Natural killer cell (primary cell): ENCODE measurements at regions not wholly inside any gene's neighbourhood (a gene's known extent, or its start where the extent isn't known, plus 50 kb on each side); places are given as distances from the start of the nearest gene placed in this dataset.

Experiments used
- ATAC-seq, 3 donors: fragments of 150-1000 bp in 2 of 3; fragments of 200-7000 bp in 1 of 3; cut with Tn5 transposase; 1 replicate in 1 of 3; 2 replicates in 2 of 3; pipeline ENCODE4 v1.10.0; 2021; ENCODE audit warnings: mild to moderate bottlenecking in 2 of 3, moderate library complexity in 2 of 3
- DNase-seq, 2 donors: peaks; one replicate each; pipeline versions ENCODE4 v3.0.0 to v3.0.0-alpha.2; 2013 to 2021; ENCODE audit warnings: mixed read lengths in 1 of 2
- H3K27ac ChIP-seq: one replicate; pipeline ENCODE4 v1.5.1; 2013; ENCODE audit warnings: mild to moderate bottlenecking, low read length
- H3K27me3 ChIP-seq: one replicate; pipeline ENCODE4 v1.6.1; 2013; ENCODE audit warnings: low read length; ENCODE audit not compliant: control insufficient read depth, insufficient read depth
- H3K36me3 ChIP-seq: one replicate; pipeline ENCODE4 v1.6.1; 2013; ENCODE audit warnings: low read length; ENCODE audit not compliant: control insufficient read depth, insufficient read depth
- H3K4me1 ChIP-seq: one replicate; pipeline ENCODE4 v1.6.1; 2013; ENCODE audit warnings: low read length; ENCODE audit not compliant: control insufficient read depth, insufficient read depth
- H3K4me3 ChIP-seq: one replicate; pipeline ENCODE4 v1.5.1; 2013; ENCODE audit warnings: low read length
- H3K9me3 ChIP-seq: one replicate; pipeline ENCODE4 v1.6.1; 2013; ENCODE audit warnings: low read length; ENCODE audit not compliant: control insufficient read depth, insufficient read depth
- H3K27ac Mint-ChIP-seq, 2 donors: one replicate each; pipeline ENCODE4 v1.8.0; 2022; ENCODE audit warnings: mild to moderate bottlenecking in 2 of 2, mixed read lengths in 2 of 2, moderate library complexity in 1 of 2
- H3K27me3 Mint-ChIP-seq, 2 donors: one replicate each; pipeline ENCODE4 v1.8.0; 2022; ENCODE audit warnings: low read depth in 2 of 2, mixed read lengths in 2 of 2
- H3K36me3 Mint-ChIP-seq: one replicate; pipeline ENCODE4 v1.8.0; 2022; ENCODE audit warnings: mixed read lengths
- H3K4me1 Mint-ChIP-seq, 2 donors: one replicate each; pipeline ENCODE4 v1.8.0; 2022; ENCODE audit warnings: mixed read lengths in 2 of 2
- H3K4me3 Mint-ChIP-seq: one replicate; pipeline ENCODE4 v1.8.0; 2022; ENCODE audit warnings: mild to moderate bottlenecking, moderate library complexity, mixed read lengths
- H3K9me3 Mint-ChIP-seq, 2 donors: one replicate each; pipeline ENCODE4 v1.8.0; 2022; ENCODE audit warnings: mixed read lengths in 2 of 2
- WGBS: methylation state at CpG from one replicate; pipeline ENCODE4 v1.1.7; 2013; ENCODE audit warnings: missing lambda C conversion rate; ENCODE audit not compliant: insufficient coverage; 5-methylcytosine and 5-hydroxymethylcytosine counted together
- intact Hi-C: fragments of 100-400 bp; cut with micrococcal nuclease; formaldehyde crosslinking; loops from one replicate; pipeline ENCODE4 v1.14.2; 2022
- TF ChIP-seq, protein P1 (sequence below): fragments of 200-600 bp; IDR thresholded peaks from one replicate; pipeline ENCODE4 v1.8.0; 2022; ENCODE audit warnings: antibody characterized with exemption

DNA sequence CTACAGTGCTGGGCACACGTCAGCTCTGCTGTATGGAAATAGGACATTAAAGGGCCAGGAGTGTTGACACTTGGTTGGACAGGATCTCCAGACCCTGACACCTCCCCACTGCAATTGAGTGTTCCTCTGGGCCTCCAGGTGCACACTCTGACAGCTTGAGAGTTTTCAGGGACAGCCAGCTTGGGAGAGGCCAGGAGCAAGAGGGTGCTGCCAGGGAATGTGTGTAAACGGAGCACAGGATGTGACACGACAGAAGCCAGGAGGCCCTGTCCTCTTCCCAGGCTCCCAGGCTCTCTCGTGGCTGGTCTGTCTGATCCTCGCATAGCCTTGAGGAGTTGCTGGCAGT is 318.1 kb upstream of the HS6ST1 start:
- Mint-ChIP-seq H3K9me3 (no peaks in the 10 kb centered on the region), H3K4me1 (no peaks in the 10 kb centered on the region), H3K27me3 (peaks cover 0 to 6% of the 10 kb centered on the region in 2 donors), H3K4me3 (no peak overlapping the region), H3K27ac (no peak overlapping the region), H3K36me3 (no peaks in the 10 kb centered on the region)
- Histone ChIP-seq H3K4me3 (no peak overlapping the region), H3K4me1 (no peaks in the 10 kb centered on the region), H3K36me3 (no peaks in the 10 kb centered on the region), H3K9me3 (no peaks in the 10 kb centered on the region), H3K27ac (no peak overlapping the region), H3K27me3 (no peaks in the 10 kb centered on the region)
- ATAC-seq (no peak), DNase-seq (peak in 1 of 2 donors; percentile 7)
- WGBS, result 88% methylated on average over 5 of the region's 5 CpGs
- intact Hi-C loops, result no loop called here
- TF ChIP-seq, protein P1, sequence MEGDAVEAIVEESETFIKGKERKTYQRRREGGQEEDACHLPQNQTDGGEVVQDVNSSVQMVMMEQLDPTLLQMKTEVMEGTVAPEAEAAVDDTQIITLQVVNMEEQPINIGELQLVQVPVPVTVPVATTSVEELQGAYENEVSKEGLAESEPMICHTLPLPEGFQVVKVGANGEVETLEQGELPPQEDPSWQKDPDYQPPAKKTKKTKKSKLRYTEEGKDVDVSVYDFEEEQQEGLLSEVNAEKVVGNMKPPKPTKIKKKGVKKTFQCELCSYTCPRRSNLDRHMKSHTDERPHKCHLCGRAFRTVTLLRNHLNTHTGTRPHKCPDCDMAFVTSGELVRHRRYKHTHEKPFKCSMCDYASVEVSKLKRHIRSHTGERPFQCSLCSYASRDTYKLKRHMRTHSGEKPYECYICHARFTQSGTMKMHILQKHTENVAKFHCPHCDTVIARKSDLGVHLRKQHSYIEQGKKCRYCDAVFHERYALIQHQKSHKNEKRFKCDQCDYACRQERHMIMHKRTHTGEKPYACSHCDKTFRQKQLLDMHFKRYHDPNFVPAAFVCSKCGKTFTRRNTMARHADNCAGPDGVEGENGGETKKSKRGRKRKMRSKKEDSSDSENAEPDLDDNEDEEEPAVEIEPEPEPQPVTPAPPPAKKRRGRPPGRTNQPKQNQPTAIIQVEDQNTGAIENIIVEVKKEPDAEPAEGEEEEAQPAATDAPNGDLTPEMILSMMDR, result no peak

DNA sequence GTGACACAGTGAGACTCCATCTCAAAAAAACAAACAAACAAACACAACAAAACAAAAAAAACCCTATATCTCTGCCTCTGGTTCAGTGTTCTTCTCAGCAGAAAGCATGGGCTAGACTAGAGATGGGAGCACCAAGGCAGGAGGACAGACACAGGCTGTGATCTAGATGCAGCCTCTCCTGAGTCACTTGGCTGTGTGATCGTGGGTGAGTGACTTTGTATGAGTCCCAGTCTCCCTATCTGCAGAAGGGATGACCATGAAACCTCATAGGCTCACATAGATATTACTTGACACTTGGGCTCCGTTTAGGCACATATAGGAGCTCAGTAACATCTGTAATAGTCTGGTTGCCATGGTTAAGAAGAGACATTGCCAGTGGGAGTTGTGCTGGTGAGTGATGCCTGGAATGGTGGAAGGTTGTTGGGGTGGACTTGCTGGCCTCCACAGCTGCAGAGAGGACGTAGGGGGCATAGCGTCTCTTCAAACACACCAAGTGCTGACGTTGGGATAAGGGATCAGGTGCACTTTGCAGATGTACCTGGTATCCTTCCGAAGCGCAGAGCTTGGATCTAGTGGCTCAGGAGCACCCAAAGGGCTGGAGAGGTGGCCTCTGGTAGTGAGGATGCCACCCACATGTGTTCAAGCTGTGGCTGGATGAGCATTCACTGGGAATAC is 318.9 kb upstream of the HS6ST1 start:
- no peak for ATAC-seq
- Histone ChIP-seq H3K4me3 (no peak overlapping the region), H3K27me3 (no peaks in the 10 kb centered on the region), H3K9me3 (no peaks in the 10 kb centered on the region), H3K36me3 (no peaks in the 10 kb centered on the region), H3K27ac (no peak overlapping the region), H3K4me1 (no peaks in the 10 kb centered on the region)
- TF ChIP-seq, protein P1, result no peak
- Mint-ChIP-seq H3K27ac (no peak overlapping the region), H3K4me3 (no peak overlapping the region), H3K4me1 (no peaks in the 10 kb centered on the region), H3K36me3 (no peaks in the 10 kb centered on the region), H3K9me3 (no peaks in the 10 kb centered on the region), H3K27me3 (no peaks in the 10 kb centered on the region)
- intact Hi-C loops, result no loop called here
- DNase-seq, result no peak
- WGBS, result 81% methylated on average over 7 of the region's 7 CpGs

DNA sequence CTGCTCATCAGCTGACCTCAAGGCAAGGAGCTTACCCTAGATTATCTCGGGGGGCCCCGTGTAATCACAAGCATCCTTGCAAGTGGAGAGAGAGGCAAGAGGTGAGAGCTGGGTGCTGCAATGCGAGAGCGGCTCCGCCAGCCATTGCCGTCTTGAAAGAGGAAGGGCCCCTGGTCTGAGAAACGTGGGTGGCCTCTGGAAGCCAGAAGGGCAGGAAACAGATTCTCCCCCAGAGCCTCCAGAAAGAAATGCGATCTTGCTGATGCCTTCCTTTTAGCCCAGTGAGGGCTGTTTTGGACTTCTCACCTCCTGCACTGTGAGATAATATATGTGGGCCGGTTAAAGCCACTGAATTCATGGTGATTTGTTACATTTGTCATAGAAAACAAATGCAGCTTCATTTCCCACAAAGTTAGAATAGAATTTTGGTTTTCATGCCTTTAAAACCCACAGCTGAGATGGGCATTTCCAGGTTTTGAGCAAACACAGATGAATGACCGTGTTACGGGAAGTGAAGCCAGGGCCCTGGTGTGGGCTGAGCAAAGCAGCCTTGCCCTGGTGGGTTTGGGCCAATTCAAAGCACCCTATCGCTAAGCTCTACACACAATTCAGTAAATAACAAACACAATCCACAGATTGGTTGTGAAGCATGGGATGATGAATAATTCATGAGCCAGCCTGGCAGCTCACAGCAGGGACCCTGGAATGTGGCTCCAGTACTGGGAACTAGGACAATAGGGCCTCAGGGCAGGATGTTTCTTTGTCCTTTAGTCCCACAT is 319.9 kb upstream of the HS6ST1 start:
- no peak for ATAC-seq
- Mint-ChIP-seq H3K4me3 (no peak overlapping the region), H3K36me3 (no peaks in the 10 kb centered on the region), H3K27me3 (no peaks in the 10 kb centered on the region), H3K9me3 (no peaks in the 10 kb centered on the region), H3K27ac (no peak overlapping the region), H3K4me1 (no peaks in the 10 kb centered on the region)
- Histone ChIP-seq H3K9me3 (no peaks in the 10 kb centered on the region), H3K36me3 (no peaks in the 10 kb centered on the region), H3K27ac (no peak overlapping the region), H3K4me1 (no peaks in the 10 kb centered on the region), H3K4me3 (no peak overlapping the region), H3K27me3 (no peaks in the 10 kb centered on the region)
- intact Hi-C loops, result no loop called here
- TF ChIP-seq, protein P1, result no peak
- DNase-seq, result peak in 1 of 2 donors; percentile 12
- WGBS, result 32% methylated on average over 11 of the region's 12 CpGs

DNA sequence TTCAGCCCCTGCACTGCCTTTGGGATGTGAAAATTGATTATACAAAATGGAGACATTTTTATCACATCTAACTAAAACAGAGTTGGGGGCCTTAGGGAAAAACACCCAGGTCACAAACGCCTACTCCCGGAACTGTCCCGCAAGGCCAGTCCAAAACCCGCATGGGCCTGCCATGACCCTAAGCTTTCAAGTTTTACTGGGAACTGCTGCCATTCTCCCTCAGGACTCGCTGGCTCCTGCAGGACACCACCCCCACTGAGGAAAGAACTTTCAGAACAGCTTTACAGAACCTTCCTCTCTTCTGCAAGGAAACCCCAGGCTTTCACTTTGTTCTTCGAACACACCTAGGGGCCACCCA is 320.4 kb upstream of the HS6ST1 start:
- Mint-ChIP-seq H3K36me3 (no peaks in the 10 kb centered on the region), H3K4me1 (no peaks in the 10 kb centered on the region), H3K27me3 (no peaks in the 10 kb centered on the region), H3K27ac (no peak overlapping the region), H3K9me3 (no peaks in the 10 kb centered on the region), H3K4me3 (no peak overlapping the region)
- no peaks in the 10 kb centered on the region for H3K27me3 ChIP-seq
- TF ChIP-seq, protein P1, result no peak
- 93% methylated on average over 6 of the region's 6 CpGs for WGBS
- ATAC-seq (no peak), DNase-seq (no peak)
- H3K4me3 ChIP-seq, result no peak overlapping the region
- intact Hi-C loops, result no loop called here
- no peak overlapping the region for H3K27ac ChIP-seq
- no peaks in the 10 kb centered on the region for H3K4me1 ChIP-seq
- no peaks in the 10 kb centered on the region for H3K9me3 ChIP-seq
- H3K36me3 ChIP-seq, result no peaks in the 10 kb centered on the region
